Right ventricle myocardium superior (tissue), 1 donor: ENCODE measurements at regions not wholly inside any gene's neighbourhood (a gene's known extent, or its start where the extent isn't known, plus 50 kb on each side); places are given as distances from the start of the nearest gene placed in this dataset.

Experiments used
- ATAC-seq: fragments of 200-7000 bp; cut with Tn5 transposase; one replicate; pipeline ENCODE4 v1.9.1; 2020; ENCODE audit warnings: mild to moderate bottlenecking; ENCODE audit not compliant: poor library complexity
- DNase-seq: peaks from one replicate; pipeline ENCODE4 v3.0.0-alpha.2; 2020
- intact Hi-C: fragments of 100-400 bp; cut with DNase I; formaldehyde crosslinking; loops from one replicate; pipeline ENCODE4 v1.11.2; 2022
- donor health status: DM: no; HTN: yes; CAD: no; lungs with severe emphysema.

DNA sequence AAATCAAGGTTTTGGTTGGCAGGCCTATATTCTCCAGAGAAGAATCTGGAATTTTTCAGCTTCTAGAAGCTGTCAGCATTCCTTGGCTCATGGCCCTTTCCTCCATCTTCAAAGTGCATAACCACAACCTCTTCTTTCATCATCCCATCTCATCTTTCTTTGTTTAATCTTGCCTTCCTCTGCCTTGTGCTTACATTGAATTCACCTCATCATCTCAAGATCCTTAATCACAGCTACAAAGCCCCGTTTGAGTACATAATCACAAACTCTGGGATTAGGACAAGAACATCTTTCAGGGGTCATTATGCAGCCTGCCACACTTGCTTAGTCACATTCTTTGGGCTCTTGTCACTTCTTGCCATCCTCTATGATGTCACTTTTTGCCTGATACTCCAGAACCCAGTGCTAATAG is 130.3 kb downstream of the FOXD1 start:
- intact Hi-C loops = no loop called here
- ATAC-seq (no peak), DNase-seq (no peak)

DNA sequence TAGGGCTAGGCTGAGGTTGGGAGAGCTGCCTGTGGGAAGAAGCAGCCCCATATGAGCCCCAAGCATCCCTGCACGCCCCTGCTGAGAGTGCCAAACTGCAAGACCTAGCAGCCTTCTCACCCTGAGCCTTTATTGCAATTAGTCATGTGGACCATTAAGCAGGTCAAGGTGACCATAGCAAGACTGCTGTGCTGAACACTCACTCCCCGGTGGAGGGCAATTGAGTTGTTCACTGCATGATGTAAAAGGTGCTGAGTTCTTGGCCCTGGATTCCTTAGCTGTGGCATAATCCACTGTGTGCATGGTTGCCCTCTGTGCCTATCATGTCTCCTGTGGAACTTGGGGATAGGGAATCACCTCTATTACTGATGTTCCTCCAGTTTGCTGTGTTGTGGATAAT is 131.1 kb downstream of the FOXD1 start:
- intact Hi-C loops = no loop called here
- DNase-seq (no peak), ATAC-seq (no peak)

DNA sequence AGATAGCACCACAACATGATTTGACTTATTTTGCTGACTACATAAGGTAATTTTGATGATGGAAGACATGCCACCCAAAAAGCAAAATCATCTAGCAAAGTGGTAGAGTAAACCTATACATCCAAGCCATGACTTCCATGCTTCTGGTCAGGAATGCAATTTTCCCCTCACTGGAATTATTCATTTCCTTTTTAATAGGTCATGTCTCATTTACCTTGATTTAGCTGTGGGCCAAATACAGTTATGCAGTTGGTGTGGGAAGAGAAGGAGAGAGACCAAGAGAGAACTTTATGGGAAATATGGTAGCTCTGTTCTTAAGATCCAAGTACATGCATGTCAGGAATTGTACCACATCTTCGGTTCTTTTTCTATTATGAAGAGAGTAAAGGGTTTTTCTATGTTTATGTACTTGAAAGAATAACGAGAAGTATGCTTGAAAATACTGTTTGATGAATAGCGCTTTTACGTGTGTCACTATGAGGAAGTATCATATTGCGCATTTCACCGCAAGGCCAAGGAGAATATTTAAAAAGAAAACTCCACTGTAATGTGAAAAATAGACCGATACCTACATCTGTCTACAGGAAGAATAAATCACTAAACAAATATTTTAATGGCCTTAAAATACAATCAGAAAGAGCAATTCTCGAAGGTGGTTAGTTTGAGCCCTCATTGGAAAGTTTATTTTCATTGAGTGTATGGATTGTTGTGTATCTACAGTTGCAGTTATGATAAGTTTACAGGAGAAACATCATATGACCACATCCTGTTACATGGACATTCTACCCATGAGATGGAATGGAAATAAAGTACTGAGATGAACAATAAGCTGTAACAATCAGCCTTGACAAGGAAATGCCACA is 134.0 kb downstream of the FOXD1 start:
- DNase-seq (no peak), ATAC-seq (no peak)
- intact Hi-C loops = no loop called here

DNA sequence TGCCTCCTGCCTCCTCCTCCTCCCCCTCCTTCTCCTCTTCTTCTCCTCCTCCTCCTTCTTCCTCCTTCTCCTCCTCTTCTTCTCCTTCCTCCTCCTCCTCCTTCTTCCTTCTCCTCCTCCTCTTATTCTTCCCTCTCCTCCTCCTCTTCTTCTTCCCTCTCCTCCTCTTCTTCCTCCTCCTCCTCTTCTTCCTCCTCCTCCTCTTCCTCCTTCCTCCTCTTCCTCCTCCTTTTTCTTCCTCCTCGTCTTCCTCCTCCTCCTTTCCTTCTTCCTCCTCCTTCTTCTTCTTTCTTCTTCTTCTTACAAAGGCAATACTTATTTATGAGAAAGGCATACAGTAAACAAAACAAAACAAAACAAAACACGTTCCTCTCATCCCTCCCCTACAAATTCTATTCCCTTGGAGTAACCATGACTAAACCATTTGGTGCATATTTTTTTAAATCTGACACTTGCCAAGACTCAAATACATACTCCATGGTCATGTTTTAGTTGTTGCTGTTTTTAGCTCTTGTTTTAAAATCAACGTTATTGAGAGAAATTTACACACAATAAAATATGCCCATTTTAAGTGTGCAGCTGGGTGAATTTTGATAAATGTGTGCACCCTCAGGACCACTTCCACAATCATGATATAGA is 135.6 kb downstream of the FOXD1 start:
- DNase-seq = no peak
- intact Hi-C loops = no loop called here
- no peak for ATAC-seq

DNA sequence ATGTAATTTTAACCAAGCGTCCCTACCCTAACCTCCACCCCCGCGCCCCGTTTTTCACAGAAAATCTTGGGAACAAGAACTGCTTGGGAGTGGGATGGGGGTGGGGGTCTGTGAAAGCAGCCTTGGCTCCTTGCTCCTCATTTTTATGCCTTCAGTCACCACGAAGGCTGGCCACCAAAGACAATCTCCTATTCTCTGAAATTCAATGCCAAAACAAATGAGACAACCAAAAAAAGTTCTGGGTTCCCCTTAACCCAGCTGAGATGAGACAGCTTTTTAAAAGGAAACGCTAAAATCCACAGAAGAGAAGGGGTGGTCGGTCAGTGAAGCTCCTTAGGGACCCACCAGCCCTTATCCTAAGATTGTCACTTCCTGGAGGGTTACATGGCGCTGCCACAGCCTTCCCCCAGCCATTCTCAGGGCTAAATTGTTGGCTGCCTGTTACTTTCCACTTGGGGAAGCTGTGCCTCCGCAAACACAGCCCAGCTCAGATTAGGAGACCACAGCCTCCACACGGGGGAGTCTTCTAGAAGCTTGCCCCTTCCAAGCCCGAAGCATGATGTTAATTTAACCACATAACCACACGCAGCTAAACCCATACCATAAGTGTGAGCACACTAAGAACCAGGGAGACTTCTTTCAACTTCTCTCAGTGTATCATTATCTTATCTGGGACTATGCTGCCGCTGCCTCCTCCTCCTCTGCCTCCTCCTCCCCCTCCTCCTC is 136.3 kb downstream of the FOXD1 start:
- intact Hi-C loops = no loop called here
- no peak for DNase-seq

DNA sequence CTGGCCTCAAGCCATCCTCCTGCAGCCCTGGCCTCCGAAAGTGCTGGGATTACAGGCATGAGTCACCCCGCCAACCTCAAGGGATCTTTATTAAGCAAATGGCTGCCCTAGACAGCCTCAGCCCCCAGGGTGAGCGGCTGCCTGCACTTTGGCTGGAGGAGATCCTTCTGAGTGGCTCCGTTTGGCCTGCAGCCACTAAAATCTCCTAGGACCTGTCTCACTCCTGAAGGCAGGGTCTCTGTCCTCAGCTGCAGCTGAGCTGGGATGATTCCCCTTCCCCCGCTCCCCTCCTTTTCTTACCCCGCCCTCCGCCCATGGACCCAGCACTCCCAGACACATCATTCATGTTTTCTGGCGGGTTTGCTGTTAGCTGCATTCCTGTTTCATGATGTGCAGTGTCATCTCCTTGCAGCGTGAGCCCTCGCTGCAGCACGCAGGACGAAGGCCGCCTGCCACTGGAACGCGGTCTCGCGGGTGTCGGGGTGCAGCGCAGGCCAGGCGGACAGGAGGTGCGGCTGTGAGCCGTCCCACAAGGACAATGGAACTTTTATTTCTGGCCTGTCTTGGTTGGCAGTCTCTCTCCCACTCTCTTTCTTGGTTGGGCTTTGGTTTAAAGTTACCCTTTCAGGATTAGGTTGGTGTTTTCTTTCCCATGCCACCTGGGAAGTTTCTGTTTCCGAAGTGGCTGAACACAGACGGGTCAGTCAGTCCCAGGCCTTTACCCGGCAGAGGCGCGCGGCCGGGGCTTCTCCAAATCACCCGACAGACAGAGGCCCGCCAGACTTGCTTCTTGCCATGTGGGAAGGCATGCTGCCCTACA is 137.1 kb downstream of the FOXD1 start:
- peak; percentile 77 for ATAC-seq
- intact Hi-C loops = no loop called here
- peak; percentile 51 for DNase-seq

More for the DNA sequence above, 136.3 kb downstream of the FOXD1 start:
- no peak for ATAC-seq

DNA sequence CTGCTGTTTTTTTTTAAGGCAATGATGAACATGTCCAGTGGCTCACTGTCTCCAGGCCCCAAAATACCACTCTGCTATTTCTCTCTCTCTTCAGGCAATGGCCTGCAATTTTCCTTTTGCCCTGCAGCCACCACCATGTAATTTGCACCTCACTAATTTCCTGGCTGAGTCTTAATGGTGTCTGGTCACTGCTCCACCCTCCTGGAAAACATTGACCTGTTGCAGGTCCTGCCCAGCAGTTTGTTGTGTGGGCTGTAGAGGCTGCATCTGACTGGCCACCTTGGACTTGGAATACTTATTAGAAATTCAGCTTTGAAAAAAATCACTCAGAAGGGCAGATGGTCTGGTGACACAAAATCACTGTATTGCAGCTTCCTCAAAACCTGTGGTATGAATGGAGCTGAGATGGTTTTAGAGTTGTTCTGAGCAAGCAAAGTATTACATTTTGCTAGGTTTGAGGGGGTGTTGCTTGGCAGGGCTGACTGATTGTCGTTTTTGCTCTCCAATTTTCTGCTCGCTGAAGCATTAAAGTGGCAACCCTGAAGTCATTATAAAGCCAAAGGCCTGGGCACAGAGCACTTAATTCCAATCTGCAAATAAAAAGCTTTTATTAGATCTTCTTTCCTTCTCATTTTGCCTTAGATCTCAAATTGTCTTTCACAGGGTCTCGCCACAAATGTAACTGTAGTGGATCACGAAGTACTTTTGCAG is 134.8 kb downstream of the TMEM174 start:
- no peak for DNase-seq
- ATAC-seq = no peak
- intact Hi-C loops = no loop called here

DNA sequence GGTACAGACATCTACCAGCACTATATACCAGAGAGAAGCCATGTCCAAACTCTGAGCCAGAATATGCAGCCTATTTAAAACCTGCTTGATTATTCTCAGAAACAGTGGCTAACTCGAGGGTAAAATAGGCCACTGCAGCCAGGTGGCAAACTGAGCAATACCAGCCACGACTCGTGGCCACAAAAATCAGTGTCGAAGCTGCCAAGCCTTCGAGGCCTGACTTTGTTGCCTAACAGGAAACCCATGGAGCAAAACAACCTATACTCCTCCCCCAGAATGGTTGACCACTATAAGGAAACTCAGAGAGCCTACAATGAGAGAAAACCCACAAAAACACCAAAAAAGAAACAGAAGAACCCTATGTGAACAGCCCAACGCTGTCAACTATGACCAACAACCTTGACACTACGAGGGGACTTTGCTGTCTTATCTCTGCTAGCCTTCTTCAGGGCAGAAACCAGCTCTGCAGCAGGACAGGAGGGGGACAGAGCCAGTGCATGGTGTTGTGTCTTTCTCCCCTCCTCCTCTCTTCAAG is 133.8 kb downstream of the TMEM174 start:
- DNase-seq = no peak
- ATAC-seq = no peak
- intact Hi-C loops = no loop called here

DNA sequence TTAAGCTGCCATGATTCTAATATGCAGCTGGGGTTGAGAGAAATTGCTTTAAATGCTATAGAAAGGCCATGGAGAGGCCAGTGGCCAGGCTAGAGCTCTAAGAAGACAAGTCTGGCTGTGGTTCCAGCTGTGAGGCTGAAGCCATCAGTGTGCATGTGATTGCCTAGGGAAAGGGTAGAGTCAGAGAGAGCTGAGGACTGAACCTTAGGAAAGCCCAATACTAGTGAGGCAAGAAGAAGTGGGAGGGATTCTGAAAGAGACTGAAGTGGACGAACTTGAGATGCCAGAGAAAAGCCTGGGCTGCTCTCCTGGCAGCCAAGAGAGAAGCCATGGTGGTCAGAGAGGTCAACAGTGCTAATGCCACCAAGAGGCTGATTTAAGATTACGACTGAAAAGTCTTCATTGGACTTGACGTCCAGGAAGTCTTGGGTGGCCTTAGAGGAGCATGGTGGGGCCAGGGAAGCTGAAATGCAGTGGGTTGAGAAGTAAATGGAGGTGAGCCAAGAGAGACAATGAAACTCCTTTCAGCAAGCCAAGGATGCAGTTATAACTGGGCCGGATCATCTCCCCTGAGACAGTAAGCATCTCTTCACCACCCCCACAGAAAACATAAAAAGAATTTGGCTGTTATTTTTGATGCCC is 133.2 kb downstream of the TMEM174 start:
- DNase-seq (no peak), ATAC-seq (no peak)
- intact Hi-C loops = no loop called here

DNA sequence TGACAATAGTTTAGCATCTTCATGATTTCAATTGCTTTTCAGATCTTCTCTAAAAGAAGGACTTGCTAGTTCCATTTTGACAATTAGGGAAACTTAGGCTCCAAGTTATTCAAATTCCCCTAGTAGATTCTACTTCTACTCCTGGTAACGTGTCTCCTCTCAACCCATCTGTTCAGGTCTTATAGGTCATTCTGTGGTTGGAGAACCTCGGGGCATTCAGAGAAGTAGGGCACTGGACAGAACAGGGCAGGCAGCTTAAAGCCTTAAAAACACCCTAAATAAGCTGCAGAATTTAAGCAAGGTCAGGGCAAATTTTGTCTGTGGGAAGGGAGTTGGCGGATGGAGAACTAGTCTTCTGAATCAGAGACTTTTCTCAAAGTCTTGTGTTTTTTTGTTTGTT is 132.4 kb downstream of the TMEM174 start:
- DNase-seq = no peak
- ATAC-seq = no peak
- intact Hi-C loops = no loop called here

DNA sequence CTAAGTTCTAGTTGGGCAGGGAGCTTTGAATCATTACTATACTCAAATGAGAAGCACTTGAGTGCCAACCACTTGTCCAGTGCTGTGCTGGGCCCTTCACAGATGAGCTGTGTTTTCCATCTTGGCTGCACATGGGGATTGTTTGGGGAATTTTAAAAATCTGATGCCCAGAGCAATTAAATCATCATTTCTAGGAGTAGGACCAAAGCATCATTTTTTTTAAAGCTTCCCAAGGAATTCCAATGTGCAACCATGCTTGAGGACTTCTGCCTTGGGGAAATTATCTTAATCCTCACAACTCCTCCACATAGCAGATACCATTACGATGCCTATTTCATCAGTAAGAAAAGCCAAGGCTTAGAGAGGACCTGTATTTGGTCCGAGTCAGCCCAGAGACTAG is 131.4 kb downstream of the TMEM174 start:
- no peak for ATAC-seq
- DNase-seq = no peak
- intact Hi-C loops = no loop called here

DNA sequence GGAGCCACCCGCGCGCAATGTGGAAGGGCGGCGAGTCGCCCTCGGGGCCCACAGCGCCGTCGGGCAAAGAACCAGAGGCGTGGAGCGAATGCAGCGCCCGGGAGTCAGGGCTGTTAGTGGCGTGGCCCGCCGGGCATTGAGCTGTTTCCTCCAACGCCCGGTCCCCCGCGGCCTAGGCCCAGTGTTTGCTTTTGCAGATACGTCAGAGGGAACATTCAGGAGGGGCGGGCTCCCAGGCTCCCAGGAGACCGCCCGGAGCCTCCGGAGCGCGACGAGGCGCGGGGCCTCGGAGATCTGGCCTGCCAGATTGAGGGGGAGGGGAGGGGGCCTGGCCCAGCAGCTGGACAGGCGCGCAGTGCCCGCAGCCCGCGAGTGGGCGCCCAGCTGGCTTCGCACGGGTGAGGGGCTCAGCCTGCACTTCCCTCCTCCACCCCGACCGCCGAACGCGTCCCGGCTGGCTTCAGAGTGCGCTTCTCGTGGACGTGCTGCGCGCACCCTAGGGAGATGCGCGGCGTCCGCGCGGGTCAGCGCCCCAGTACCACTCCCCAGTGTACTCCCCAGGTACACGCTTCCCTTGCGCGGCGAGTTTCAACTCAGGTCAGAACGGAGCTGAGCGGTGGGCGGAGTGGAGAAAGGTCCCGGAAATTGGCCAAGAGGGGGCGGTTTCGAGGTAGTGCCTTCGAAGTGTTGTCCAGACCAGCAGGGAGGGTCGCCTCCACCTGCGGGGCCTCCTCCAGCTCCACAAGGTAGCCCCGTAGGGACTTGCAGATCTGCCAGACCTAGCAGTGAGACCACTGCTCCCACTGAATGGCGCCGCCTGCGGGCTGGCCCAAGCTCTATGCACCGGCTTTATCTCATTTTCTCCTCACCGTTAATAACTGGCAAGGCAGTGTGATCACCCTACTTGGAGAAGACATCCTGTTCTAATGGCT is 130.4 kb downstream of the TMEM174 start:
- no peak for ATAC-seq
- no peak for DNase-seq
- intact Hi-C loops = no loop called here

DNA sequence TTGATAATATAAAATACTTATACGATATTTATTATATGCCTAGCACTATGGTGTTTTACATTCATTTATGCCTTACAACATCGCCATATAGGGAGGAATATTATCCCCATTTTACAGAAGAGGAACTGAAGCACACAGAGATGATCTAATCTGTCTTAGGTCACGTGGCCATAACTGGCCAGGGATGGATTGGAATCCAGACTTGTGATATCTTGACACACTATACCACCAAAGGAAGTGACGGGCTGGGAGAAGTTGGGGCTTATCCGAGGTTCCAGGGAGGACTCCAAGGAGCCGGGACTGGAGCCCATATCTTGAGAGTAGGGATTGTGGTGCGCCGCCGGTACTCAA is 129.8 kb downstream of the TMEM174 start:
- DNase-seq (no peak), ATAC-seq (no peak)
- intact Hi-C loops = no loop called here

DNA sequence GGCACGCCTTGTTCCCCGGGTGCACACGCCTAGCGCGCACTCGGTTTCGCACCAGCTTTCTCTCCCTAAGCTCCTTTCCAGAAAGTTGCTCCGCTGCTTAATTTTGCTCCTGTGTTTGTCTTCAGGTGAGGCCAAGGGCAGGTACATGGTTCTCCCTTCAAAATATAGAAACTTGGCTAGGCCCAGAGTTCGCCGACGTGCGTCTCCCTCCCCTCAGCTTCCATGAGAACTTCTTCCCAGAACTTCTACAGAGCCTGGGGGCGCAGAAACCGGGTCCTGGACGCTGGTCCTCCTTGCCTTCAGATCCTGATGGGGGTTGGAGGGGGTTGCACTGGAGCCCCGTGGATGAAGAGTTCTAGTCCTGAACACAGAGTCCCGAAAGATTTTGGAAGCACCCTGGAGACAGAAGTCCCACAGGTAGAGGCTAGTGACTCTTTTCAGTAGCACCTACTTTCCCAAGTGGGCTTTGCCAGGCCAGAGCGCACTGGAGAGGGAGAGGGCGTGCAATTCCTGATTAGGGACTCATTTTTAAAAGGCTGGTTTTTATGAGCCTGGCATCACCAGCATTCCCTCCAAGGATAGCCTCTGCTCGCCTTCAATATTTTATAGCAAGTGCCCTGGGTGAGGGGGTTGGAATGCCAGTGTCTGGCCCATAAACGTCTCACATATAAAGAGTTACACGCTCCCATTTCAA is 128.4 kb downstream of the TMEM174 start:
- intact Hi-C loops = no loop called here
- DNase-seq = no peak
- no peak for ATAC-seq

DNA sequence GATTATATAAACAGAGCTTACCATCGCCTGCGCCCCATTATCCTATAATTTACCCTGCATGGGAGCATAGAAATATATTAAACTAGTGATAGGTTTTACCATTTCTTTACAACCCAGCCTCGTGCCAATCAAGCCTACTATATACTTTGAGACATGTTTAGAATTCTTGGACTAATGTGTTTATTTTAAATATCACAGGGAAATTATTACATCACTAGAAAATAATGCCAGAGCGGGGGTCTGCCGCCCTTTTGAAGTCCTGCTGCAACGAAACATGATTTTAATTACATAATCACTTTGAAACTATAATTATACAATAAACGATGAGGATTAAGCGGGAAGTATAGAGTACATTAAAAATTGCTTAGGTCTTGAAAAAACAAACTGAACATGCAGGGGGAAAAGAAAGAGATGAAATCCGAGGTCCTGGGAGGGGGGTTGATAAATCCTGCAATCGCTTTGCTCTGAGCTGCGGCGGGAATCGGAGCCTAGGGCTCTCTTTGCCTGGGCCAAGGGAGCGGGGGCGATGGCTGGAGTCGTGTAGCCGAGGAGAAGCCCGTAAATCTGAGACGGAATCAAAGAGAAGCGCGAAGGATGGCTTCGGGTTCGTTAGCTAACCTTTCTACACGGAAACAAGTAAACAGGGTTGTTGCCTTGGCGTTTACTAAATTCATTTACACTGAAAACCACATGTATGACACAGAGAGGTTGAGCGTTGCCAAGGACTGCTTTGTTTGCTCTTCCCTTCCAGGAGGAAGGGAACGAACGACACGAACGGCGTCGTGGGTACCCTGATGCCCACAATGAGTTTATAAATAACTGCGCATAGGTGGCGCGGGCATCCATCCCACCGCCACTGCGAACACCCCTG is 127.6 kb downstream of the TMEM174 start:
- intact Hi-C loops = no loop called here
- ATAC-seq (no peak), DNase-seq (no peak)
